Stomach (tissue), 4 donors: ENCODE measurements at regions not wholly inside any gene's neighbourhood (a gene's known extent, or its start where the extent isn't known, plus 50 kb on each side); places are given as distances from the start of the nearest gene placed in this dataset.
"Not testable (repeated sequence)": the region's sequence is repeated elsewhere in the genome, so short reads cannot be mapped to it uniquely, and the experiment has no call there.

Experiments used
- EP300 ChIP-seq: sonication (generic); formaldehyde crosslinking; IDR thresholded peaks from one replicate; pipeline ENCODE4 v1.6.1; 2017; ENCODE audit warnings: antibody characterized with exemption
- POLR2A ChIP-seq, 4 donors: fragments of 450-650 bp; IDR thresholded peaks; one replicate each; pipeline ENCODE4 v1.6.1; 2016; ENCODE audit warnings: antibody characterized with exemption in 4 of 4, control low read depth in 2 of 4, mild to moderate bottlenecking in 1 of 4, moderate library complexity in 1 of 4
- TF ChIP-seq, protein P1 (sequence below), 7 experiments: fragments of 450-650 bp in 4 of 7; fragments of 200-600 bp in 3 of 7; sonication (generic) in 3 of 7; IDR thresholded peaks; one replicate each; pipeline ENCODE4 v1.5.1; 2016 to 2019; ENCODE audit warnings: antibody characterized with exemption in 7 of 7, control low read depth in 2 of 7, mild to moderate bottlenecking in 1 of 7

DNA sequence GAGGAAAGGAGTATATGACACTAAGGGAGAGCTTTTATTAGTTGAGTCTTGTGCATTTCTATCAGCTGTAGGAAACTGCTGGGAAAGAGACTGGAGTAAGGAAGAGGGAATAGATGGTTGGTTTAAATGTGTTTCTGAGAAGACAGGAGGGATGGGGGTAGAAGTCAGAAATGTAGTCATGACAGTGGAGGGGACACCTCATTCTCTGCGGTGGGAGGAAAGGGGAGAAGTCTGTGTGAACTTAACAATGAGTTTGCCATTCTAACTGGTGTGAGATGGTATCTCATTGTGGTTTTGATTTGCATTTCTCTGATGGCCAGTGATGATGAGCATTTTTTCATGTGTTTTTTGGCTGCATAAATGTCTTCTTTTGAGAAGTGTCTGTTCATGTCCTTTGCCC is 187.5 kb upstream of the DPYD start:
- TF ChIP-seq, protein P1, sequence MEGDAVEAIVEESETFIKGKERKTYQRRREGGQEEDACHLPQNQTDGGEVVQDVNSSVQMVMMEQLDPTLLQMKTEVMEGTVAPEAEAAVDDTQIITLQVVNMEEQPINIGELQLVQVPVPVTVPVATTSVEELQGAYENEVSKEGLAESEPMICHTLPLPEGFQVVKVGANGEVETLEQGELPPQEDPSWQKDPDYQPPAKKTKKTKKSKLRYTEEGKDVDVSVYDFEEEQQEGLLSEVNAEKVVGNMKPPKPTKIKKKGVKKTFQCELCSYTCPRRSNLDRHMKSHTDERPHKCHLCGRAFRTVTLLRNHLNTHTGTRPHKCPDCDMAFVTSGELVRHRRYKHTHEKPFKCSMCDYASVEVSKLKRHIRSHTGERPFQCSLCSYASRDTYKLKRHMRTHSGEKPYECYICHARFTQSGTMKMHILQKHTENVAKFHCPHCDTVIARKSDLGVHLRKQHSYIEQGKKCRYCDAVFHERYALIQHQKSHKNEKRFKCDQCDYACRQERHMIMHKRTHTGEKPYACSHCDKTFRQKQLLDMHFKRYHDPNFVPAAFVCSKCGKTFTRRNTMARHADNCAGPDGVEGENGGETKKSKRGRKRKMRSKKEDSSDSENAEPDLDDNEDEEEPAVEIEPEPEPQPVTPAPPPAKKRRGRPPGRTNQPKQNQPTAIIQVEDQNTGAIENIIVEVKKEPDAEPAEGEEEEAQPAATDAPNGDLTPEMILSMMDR (IDR thresholded peaks at IDR 0.05): not testable (repeated sequence)
- not testable (repeated sequence) for TF ChIP-seq POLR2A (IDR thresholded peaks at IDR 0.05); EP300
